IMR-90 (cell line): ENCODE measurements at regions not wholly inside any gene's neighbourhood (a gene's known extent, or its start where the extent isn't known, plus 50 kb on each side); places are given as distances from the start of the nearest gene placed in this dataset.

Source experiments
- ATAC-seq: fragments of 200-7000 bp; cut with Tn5 transposase; 2 replicates; pipeline ENCODE4 v1.9.1; 2020; ENCODE audit warnings: low read depth, mild to moderate bottlenecking, moderate library complexity
- BruUV-seq: library from RNA; stranded (reverse); fragments of 400-500 nt; replicated peaks from 2 replicates; lab custom pipeline; 2021; lab: Mats Ljungman, UMichigan
- CTCF ChIA-PET: fragments of 300-600 bp; formaldehyde crosslinking; extraction: SDS; loops from one replicate; lab custom pipeline; 2021; ENCODE audit warnings: antibody characterized with exemption; lab: Yijun Ruan, JAX
- POLR2A ChIA-PET: fragments of 300-600 bp; sonication (Branson Sonifier 250); formaldehyde crosslinking; loops from one replicate; lab custom pipeline; 2022; ENCODE audit warnings: antibody characterized with exemption; ENCODE audit not compliant: unreplicated experiment; lab: Charles Lee
- DNase-seq: peaks from one replicate; pipeline ENCODE4 v3.0.0; 2013
- H2AFZ ChIP-seq: replicated peaks from 2 replicates; pipeline ENCODE3; 2013; ENCODE audit warnings: low read length, mild to moderate bottlenecking; ENCODE audit not compliant: poor library complexity
- H2AK5ac ChIP-seq: 2 replicates; pipeline ENCODE4 v1.6.1; 2013; ENCODE audit warnings: low read depth, low read length, inconsistent platforms
- H2AK9ac ChIP-seq: replicated peaks from 2 replicates; pipeline ENCODE3; 2013; ENCODE audit warnings: mild to moderate bottlenecking, low read depth, low read length, moderate library complexity; ENCODE audit not compliant: poor library complexity
- H2BK120ac ChIP-seq: 2 replicates; pipeline ENCODE4 v1.6.1; 2013; ENCODE audit warnings: low read depth, low read length, inconsistent platforms
- H2BK15ac ChIP-seq: 3 replicates; pipeline ENCODE4 v1.6.1; 2013; ENCODE audit warnings: low read depth, low read length, inconsistent platforms
- H2BK20ac ChIP-seq: 2 replicates; pipeline ENCODE4 v1.6.1; 2013; ENCODE audit warnings: low read depth, mild to moderate bottlenecking, inconsistent platforms, low read length, moderate library complexity
- H2BK5ac ChIP-seq: 2 replicates; pipeline ENCODE4 v1.6.1; 2013; ENCODE audit warnings: mild to moderate bottlenecking, low read depth, low read length, inconsistent platforms; ENCODE audit not compliant: poor library complexity, severe bottlenecking
- H3K14ac ChIP-seq: replicated peaks from 2 replicates; pipeline ENCODE4 v1.6.1; 2013; ENCODE audit warnings: low read depth, low read length, inconsistent platforms
- H3K18ac ChIP-seq: 2 replicates; pipeline ENCODE4 v1.6.1; 2013; ENCODE audit warnings: low read depth, low read length, control low read depth
- H3K23ac ChIP-seq: 2 replicates; pipeline ENCODE4 v1.6.1; 2013; ENCODE audit warnings: low read depth, low read length, inconsistent platforms
- H3K27ac ChIP-seq: 2 replicates; pipeline ENCODE4 v1.5.1; 2013; ENCODE audit warnings: mild to moderate bottlenecking, control low read depth, low read length; ENCODE audit not compliant: insufficient read depth
- H3K27me3 ChIP-seq: 2 replicates; pipeline ENCODE4 v1.6.1; 2013; ENCODE audit warnings: low read length; ENCODE audit not compliant: control insufficient read depth, insufficient read depth
- H3K36me3 ChIP-seq: 2 replicates; pipeline ENCODE4 v1.6.1; 2013; ENCODE audit warnings: low read length, mixed read lengths; ENCODE audit not compliant: control insufficient read depth, insufficient read depth
- H3K4ac ChIP-seq: 2 replicates; pipeline ENCODE4 v1.6.1; 2013; ENCODE audit warnings: low read depth, low read length, inconsistent platforms
- H3K4me1 ChIP-seq: 2 replicates; pipeline ENCODE4 v1.6.1; 2013; ENCODE audit warnings: low read length, mixed read lengths; ENCODE audit not compliant: control insufficient read depth, insufficient read depth
- H3K4me2 ChIP-seq: 2 replicates; pipeline ENCODE4 v1.6.1; 2013; ENCODE audit warnings: low read depth, mild to moderate bottlenecking, control low read depth, low read length, moderate library complexity
- H3K4me3 ChIP-seq: 2 replicates; pipeline ENCODE4 v1.5.1; 2013; ENCODE audit warnings: low read depth, mild to moderate bottlenecking, control low read depth, low read length, moderate library complexity; ENCODE audit not compliant: insufficient read depth
- H3K56ac ChIP-seq: 2 replicates; pipeline ENCODE4 v1.6.1; 2013; ENCODE audit warnings: low read length, inconsistent platforms; ENCODE audit not compliant: insufficient read depth; ENCODE audit errors: extremely low read depth
- H3K79me1 ChIP-seq, 2 experiments: 2 replicates each; pipeline ENCODE4 v1.6.1; 2013; ENCODE audit warnings: low read length in 2 of 2, inconsistent platforms in 1 of 2, low read depth in 1 of 2
- H3K9ac ChIP-seq: 2 replicates; pipeline ENCODE4 v1.6.1; 2013; ENCODE audit warnings: low read depth, low read length, control low read depth
- H3K9me1 ChIP-seq: 2 replicates; pipeline ENCODE4 v1.6.1; 2013; ENCODE audit warnings: low read length, inconsistent platforms; ENCODE audit not compliant: insufficient read depth
- H3K9me3 ChIP-seq: 2 replicates; pipeline ENCODE4 v1.6.1; 2013; ENCODE audit warnings: low read length; ENCODE audit not compliant: control insufficient read depth, insufficient read depth
- H4K20me1 ChIP-seq: 2 replicates; pipeline ENCODE4 v1.6.1; 2013; ENCODE audit warnings: low read length, inconsistent platforms; ENCODE audit not compliant: insufficient read depth
- H4K5ac ChIP-seq: 2 replicates; pipeline ENCODE4 v1.6.1; 2013; ENCODE audit warnings: mild to moderate bottlenecking, low read depth, low read length, control low read depth
- H4K8ac ChIP-seq, 2 experiments: 2 replicates each; pipeline ENCODE4 v1.6.1; 2013; ENCODE audit warnings: low read depth in 2 of 2, low read length in 2 of 2, control low read depth in 1 of 2, inconsistent platforms in 1 of 2
- H4K91ac ChIP-seq: 2 replicates; pipeline ENCODE4 v1.6.1; 2013; ENCODE audit warnings: low read depth, low read length, inconsistent platforms; ENCODE audit not compliant: insufficient read depth
- CEBPB ChIP-seq: IDR thresholded peaks from 2 replicates; pipeline ENCODE4 v1.6.1; 2012; ENCODE audit warnings: low read depth, low read length, improper control_type of control experiment
- CTCF ChIP-seq: conservative IDR thresholded peaks from 2 replicates; pipeline ENCODE4 v1.5.1; 2012; ENCODE audit warnings: mild to moderate bottlenecking, low read depth, low read length, improper control_type of control experiment
- FOS ChIP-seq: fragments of 150-350 bp; IDR thresholded peaks from 2 replicates; pipeline ENCODE4 v1.6.1; 2016; ENCODE audit warnings: low read depth, low read length
- NFE2L2 ChIP-seq: fragments of 150-350 bp; IDR thresholded peaks from 2 replicates; pipeline ENCODE4 v1.6.1; 2016; ENCODE audit warnings: low read depth, mild to moderate bottlenecking, low read length
- RAD21 ChIP-seq: IDR thresholded peaks from 2 replicates; pipeline ENCODE4 v1.6.1; 2012; ENCODE audit warnings: low read length, improper control_type of control experiment
- RCOR1 ChIP-seq: IDR thresholded peaks from 2 replicates; pipeline ENCODE4 v1.6.1; 2012; ENCODE audit warnings: mild to moderate bottlenecking, low read length, improper control_type of control experiment; ENCODE audit not compliant: insufficient replicate concordance
- WGBS, 2 experiments: methylation state at CpG; one replicate each; pipeline versions ENCODE4 v1.1.5 to v1.1.7; 2013; ENCODE audit warnings: missing lambda C conversion rate in 2 of 2; ENCODE audit not compliant: insufficient read length in 1 of 2; ENCODE audit errors: extremely low coverage in 2 of 2; 5-methylcytosine and 5-hydroxymethylcytosine counted together
- dilution Hi-C: fragments of 300-500 bp; cut with HindIII; formaldehyde crosslinking; loops from one replicate; pipeline ENCODE4 v1.14.3; 2018; ENCODE audit warnings: low sequenced_read_pairs; ENCODE audit not compliant: unreplicated experiment
- in situ Hi-C: fragments of 300-500 bp; cut with MboI; formaldehyde crosslinking; loops from 3 replicates; pipeline ENCODE4 v1.14.3; 2019; ENCODE audit warnings: low sequenced_read_pairs, inconsistent platforms, mixed read lengths
- intact Hi-C: fragments of 100-400 bp; cut with micrococcal nuclease; formaldehyde crosslinking; loops from 2 replicates; pipeline ENCODE4 v1.10.0; 2022

- peak overlapping the region; percentile 88 for H3K23ac ChIP-seq
- no TSS peak for BruUV-seq
- peak overlapping the region; percentile 82 for H3K18ac ChIP-seq
- 0 out of 2 replicates have a peak overlapping the region, but pooled peaks have one; percentile 19 for H3K9ac ChIP-seq
- H4K5ac ChIP-seq = peak overlapping the region; percentile 31
- WGBS, 2 experiments = 57% methylated on average over 1 of the region's 1 CpG; no CpG with 5 or more reads in 1 of the 2 experiments
- dilution Hi-C loops (no loop called here), in situ Hi-C loops (no loop called here), intact Hi-C loops (no loop called here)
- H2AFZ ChIP-seq = peak overlapping the region; percentile 36
- peaks cover 3% of the 10 kb centered on the region for H3K9me1 ChIP-seq
- H2BK5ac ChIP-seq = peak overlapping the region; percentile 55
- H4K91ac ChIP-seq = peak overlapping the region; percentile 71
- H4K20me1 ChIP-seq = no peaks in the 10 kb centered on the region
- H3K9me3 ChIP-seq = no peaks in the 10 kb centered on the region
- H4K8ac ChIP-seq = peak overlapping the region in 1 of 2 experiments; percentile 67; a peak in 1 of 4 replicates
- no peaks in the 10 kb centered on the region for H3K79me1 ChIP-seq
- DNase-seq (peak; percentile 65), ATAC-seq (peak; percentile 48)
- H2AK5ac ChIP-seq = peak overlapping the region; percentile 94; the same call in 1 of the 2 replicates
- H3K4me3 ChIP-seq = no peak overlapping the region
- H3K27ac ChIP-seq = peak overlapping the region; percentile 82; the same call in 1 of the 2 replicates
- H3K27me3 ChIP-seq = no peaks in the 10 kb centered on the region
- peak overlapping the region; percentile 79 for H2BK120ac ChIP-seq
- ChIA-PET POLR2A (no interaction called here), CTCF (no interaction called here)
- H3K56ac ChIP-seq = no peak overlapping the region; the same call in 1 of the 2 replicates
- H3K36me3 ChIP-seq = no peaks in the 10 kb centered on the region
- TF ChIP-seq CEBPB (no peak), RCOR1 (no peak), RAD21 (no peak), FOS (no peak), CTCF (no peak), NFE2L2 (no peak)
- peak overlapping the region; percentile 43; the same call in 1 of the 3 replicates for H2BK15ac ChIP-seq
- H3K14ac ChIP-seq = peak overlapping the region; percentile 95
- H3K4me1 ChIP-seq = peaks cover 8% of the 10 kb centered on the region
- no peak overlapping the region for H2AK9ac ChIP-seq
- H3K4ac ChIP-seq = peak overlapping the region; percentile 86
- peak overlapping the region; percentile 40 for H3K4me2 ChIP-seq
- peak overlapping the region; percentile 96 for H2BK20ac ChIP-seq
These were observed 413.2 kb upstream of the ACTBL2 start for GRCh38 chr5:57895766-57896165.
